OCI-LY1 (cell line): ENCODE measurements at regions not wholly inside any gene's neighbourhood (a gene's known extent, or its start where the extent isn't known, plus 50 kb on each side); places are given as distances from the start of the nearest gene placed in this dataset.
"Not testable (repeated sequence)": the region's sequence is repeated elsewhere in the genome, so short reads cannot be mapped to it uniquely, and the experiment has no call there.

ENCODE experiments used
- CTCF ChIP-seq: fragments of 200-600 bp; sonication (generic), shearing (Covaris generic); IDR thresholded peaks from 2 replicates; pipeline ENCODE4 v1.5.1; 2017; ENCODE audit warnings: mild to moderate bottlenecking, antibody characterized with exemption, low read length, moderate library complexity, mixed read lengths
- EZH2 ChIP-seq: fragments of 200-600 bp; sonication (generic), shearing (Covaris generic); IDR thresholded peaks from 2 replicates; pipeline ENCODE4 v1.8.0; 2017; ENCODE audit warnings: borderline replicate concordance, mixed run types, mild to moderate bottlenecking, antibody characterized with exemption, low read length, moderate library complexity, mixed read lengths

GRCh38 chr1:43014579-43014978 is 55.9 kb upstream of the SLC2A1 start:
- not testable (repeated sequence) for TF ChIP-seq CTCF, EZH2
